Left hindlimb (tissue), 1 donor: ENCODE measurements at regions not wholly inside any gene's neighbourhood (a gene's known extent, or its start where the extent isn't known, plus 50 kb on each side); places are given as distances from the start of the nearest gene placed in this dataset.
"Not testable (repeated sequence)": the region's sequence is repeated elsewhere in the genome, so short reads cannot be mapped to it uniquely, and the experiment has no call there.

Experiments
- DNase-seq: peaks from one replicate; pipeline ENCODE4 v3.0.0-alpha.2; 2018

DNA sequence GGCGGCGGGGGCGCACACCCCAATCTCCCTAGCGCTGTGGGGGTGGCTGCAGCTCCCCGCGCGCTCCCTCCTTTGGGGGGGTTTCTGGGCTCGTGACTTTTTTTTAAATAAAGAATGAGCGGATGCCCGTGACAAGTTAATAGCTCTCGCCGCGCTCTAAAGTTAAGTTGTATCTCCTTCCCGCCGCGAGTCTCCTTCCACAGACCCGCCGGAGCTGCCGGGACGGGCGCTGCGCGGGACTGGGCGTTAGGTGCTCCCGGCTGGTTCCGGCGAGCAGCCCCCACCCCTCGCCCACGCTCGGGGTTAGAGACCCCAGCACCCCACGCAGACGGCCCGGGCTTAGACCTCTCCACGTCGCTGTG, 82.6 kb upstream of the HMGA2 start:
- DNase-seq: no peak

DNA sequence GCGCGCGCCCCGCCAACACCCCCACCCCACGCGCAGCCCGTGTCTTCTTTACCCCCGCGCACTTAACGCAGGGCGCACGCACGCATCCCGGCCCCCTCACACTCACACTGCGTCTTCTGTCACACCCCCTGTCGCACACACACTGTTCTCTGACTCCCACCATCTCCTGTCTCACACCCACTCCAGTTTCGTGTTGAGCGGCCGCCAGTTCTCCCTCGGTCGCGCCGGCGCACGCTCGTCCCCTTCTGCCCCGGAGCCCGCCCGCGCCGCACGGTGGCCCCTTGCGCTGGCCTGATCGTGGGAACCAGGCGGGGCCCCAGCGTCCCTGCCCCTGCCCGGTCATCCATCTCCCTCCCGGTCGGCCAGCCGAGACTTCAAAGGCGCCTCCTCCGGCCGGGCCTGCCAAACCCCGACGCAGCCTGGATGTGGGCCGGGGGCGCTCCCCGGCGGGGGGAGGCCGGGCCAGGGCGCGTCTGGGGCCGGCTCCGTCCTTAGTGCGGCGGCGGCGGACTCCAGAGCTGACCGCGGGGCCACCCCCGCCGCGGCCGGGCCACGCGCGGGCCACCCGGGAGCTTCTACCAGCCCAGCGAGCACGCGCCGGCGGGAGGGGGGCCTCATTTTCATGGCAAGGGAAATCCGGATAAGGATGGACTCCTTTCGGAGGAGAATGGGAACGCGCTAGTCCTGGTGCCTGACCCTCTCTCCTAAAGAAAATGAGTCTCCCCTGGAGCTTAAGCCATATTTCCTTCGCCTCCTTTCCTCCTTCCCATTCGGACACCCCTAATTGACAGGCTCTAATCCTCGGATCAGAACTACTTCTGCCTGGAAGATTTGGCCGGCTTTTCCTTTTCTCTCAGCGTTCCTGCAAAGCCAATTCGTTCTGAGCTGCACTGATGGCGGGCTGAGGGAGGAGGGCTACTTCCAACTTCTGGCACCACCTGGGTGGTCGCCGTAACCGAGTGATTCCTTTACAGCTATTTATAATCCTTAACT, 82.0 kb upstream of the HMGA2 start:
- DNase-seq: peak; percentile 80

DNA sequence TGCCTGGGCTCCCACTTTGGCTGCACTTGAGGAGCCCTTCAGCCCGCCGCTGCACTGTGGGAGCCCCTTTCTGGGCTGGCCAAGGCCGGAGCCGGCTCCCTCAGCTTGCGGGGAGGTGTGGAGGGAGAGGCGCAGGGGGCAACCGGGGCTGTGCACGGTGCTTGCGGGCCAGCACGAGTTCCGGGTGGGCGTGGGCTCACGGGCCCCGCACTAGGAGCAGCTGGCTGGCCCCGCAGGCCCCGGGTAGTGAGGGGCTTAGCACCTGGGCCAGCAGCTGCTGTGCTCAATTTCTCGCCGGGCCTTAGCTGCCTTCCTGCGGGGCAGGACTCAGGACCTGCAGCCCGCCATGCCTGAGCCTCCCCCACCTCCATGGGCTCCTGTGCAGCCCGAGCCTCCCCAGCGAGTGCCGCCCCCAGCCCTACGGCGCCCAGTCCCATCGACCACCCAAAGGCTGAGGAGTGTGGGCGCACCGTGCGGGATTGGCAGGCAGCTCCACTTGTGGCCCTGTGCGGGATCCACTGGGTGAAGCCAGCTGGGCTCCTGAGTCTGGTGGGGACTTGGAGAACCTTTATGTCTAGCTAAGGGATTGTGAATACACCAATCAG, 79.9 kb upstream of the HMGA2 start:
- DNase-seq: not testable (repeated sequence)

DNA sequence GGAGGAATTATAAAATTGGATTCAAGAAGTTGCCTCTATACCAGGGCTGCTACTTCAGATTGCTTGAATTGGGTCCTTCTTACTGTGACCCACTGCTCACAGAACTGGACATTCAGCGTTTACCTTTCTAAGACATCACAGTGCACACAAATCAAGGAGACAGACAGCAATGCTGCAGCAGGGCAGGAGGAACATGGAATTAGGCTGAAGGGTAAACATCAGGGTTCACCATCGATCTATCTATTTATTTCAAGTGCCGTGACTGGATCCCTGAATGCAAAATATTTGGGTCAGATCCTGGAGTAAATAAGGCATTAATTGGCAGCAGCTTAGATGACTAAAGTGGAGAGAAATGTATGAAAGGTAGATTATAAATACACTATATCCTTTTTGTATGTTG, 76.9 kb upstream of the HMGA2 start:
- no peak for DNase-seq

DNA sequence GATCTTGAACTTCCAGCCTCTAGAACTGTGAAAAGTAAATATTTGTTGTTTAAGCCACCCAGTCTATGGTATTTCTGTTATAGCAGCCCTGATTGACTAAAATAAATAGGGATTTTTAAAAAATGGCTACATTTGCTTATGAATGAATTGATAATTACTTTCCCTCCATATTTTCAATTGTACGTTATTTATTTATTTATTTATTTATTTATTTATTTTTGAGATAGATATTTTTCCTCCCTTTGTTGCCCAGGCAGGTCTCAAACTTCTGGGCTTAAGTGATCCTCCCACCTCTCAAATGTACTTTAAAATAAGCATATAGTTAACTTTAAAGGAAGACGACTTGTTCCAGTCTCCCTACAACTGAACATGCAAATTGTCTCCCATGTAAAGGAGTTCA, 76.0 kb upstream of the HMGA2 start:
- no peak for DNase-seq

DNA sequence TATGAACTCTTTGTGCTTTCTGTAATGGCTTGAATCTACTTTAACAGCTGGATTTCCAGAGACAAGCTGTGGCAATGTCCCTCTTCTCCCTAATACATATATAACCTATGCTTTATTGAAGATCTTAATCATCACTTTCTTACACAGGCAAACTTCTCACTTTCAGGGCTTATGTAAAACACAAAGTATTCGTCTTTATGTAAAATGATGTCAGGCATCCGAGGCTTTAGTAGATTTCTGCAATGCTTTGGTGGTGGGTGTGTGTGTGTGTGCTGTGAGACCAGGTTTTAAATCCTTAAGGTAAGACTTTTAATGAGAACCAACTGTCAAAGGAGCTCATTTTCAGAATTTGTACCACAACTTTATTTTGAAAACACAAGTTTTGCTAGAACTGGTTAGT, 70.0 kb upstream of the HMGA2 start:
- DNase-seq: no peak

DNA sequence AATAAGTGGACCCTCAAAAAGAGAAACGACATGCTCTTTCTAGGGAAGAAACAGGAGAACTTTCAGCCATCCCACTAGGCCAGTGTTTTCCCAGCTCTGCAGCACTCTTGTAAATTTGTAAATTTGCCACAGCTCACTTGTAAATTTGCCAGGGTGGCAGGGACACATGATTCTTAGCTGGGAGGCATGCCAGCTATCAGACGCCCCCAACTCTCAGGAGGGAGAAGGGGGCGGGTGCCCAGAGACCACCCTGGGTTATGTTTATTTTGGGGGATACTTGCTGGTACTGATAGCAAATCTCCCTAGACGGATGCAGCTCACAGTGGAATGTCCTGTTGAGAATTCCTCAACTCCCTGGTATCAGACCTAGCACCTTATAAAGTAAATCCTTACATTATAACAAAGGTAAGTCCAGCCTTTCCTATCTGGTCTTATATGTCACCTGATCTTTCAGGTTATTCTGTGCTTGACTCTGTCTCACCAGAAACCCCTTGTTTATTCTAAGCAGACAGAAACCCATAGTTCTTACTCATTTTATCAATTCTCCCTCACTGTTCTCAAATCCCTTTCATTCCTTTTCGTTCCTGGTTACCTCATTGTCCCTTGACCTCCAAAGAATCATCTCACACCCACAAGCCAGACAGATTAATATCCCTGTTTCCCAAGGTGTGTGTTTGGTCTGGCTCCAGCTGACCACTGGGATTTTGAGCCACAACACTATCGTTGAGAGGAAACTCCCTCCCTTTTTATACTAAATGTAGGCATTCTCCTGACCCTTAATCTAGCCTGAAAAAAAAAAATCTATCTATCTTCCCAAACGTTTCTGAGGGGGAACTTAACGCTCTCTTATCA, 69.3 kb upstream of the HMGA2 start:
- DNase-seq: no peak

DNA sequence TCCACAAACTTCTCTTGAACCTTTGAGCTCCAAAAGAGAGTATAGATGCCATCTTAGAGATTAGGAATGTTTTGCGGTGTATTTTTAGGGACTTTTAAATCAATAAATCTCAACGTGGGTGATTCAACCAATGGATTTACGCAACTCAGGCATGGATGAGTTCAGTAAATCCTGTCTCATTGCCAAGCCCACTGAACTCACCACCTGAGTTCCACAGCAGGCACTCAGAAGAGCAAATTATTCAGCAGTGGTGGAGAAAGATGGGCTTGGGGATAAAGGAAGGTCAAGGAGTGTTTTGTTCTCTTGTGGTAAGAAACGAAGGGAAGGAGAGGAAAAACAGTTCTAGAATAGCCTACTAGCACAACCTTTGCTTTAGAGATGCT, 68.7 kb upstream of the HMGA2 start:
- no peak for DNase-seq

DNA sequence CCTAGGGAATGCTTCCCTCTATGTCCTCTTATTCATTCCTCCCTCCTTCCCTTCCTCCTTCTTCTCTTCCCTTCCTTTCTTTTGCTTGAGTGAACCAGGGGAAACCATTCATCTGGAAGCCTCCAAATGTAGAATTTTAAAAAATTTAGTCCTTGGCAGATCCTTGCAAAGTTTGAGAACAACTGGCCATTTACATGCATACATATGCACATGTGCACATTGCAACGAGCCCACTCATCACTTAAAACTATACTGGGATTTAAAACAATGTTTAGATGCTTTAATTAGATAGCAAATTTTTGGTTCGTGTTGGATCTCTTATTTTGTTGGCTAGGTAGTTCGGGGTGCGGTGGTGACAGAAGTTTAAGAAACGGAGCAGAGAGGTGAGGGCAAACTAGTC, 68.0 kb upstream of the HMGA2 start:
- DNase-seq: no peak

DNA sequence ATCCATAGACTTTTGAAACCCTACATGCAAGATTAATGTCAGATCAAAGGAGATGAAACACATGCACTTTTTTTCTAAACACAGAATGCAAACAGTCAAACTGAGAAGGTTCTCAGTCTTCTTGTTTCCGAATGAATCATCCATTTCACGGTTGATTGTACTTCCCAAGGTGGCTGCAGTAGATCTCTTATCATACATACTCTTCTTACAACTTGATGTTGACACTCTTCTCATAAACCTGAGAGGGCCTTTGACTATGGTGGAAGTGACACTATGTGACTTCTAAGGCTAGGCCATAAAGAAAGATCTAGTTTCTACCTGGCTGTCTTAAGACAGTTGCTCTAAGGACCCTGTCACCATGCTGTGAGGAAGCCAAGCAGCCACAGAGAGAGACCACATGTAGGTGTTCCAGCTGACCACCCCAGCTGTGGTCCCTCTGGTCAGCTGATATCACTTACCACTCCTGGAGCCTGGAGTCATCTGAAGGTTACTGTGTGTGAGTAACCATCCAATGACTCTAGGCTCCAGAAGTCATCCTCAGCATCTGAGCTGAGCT, 67.2 kb upstream of the HMGA2 start:
- no peak for DNase-seq

DNA sequence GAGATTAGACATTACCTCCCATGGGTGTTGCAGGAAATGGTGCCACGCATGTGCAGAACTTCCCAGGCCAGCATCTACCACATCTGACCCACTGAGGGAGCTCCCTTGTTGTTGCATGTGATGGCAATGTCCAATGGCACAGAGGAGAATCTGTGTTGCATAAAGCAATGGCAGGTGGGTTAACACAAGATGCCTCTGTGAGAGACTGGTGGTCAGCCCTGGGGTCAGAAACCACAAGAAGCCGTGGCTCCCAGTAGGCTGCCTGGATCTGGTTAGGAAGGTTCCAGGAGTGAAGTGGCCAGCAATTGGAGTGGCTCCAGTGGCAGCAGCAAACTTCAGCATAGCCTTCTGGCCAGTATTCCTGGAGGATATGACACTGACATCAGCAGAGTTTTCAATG, 65.9 kb upstream of the HMGA2 start:
- no peak for DNase-seq

DNA sequence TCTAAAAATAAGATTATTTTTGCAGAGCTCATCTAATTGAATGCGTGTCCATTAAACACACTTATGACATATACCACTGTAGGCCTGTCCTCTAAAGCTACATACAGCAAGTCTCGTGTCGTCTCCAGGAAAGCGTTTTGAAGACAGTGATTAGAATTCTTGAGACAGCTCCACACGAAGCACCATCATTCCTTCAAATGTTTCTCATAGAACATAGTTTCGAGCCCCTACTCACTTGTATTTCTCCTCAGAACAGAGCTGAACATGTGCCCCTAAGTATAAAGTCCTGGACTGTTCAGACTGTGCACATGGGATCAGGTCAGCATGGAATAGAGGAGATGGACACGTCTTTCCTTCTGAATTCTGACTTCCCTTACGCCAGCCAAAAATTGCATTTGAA, 64.5 kb upstream of the HMGA2 start:
- DNase-seq: no peak

DNA sequence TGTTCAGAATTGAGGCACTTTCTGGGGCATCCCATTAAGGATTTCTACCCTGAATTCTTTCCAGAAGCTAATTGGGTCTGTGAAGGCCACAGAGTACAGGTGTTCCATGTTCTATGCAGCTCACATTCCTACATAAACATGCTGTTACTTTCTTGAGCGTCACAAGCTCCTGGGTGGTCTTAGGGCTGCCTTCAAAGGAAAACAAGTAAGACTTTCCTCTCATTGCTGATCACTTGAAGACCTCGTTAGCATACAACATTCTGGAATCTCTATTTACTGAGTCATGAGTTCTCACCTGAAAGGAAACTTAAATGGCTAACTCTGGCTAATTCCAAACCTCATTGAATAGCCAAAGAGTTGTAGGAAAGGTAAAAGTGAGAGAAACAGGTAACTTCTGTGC, 63.0 kb upstream of the HMGA2 start:
- DNase-seq: no peak

DNA sequence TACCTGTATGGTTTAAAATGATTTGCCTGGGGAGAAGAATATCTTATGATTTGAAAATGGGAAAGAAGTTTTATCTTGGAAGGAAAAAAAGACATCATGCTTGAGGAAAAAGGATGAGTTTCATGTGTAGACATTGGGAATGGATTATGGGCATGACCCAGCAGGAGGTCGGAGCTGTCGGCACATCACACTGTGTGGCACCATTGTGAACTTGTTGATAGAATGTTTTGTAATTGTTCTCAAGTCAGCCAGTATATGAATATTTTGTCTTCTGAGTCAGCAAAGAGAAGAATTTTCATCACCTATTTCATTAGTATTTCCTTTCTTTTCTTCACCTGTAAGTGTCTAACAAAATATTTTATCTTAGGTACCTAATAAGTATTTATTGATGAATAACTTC, 60.0 kb upstream of the HMGA2 start:
- no peak for DNase-seq

DNA sequence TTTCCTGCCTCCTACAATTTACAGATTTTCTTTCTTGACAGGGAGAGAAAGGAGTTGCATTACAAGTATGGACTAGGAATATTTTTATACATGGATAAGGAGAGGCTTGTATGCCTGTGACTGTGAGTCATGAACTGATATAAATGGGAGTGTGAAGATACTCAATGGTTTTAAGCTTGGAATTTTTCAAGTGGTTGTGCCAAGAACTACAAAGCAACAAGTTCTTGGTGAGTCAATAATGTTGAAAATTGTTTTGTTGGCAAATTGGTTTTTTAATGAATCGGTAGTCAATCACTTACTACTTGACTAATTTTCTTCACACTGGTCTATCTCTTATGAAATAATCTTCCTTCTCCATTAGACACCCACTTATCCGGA, 58.9 kb upstream of the HMGA2 start:
- no peak for DNase-seq

DNA sequence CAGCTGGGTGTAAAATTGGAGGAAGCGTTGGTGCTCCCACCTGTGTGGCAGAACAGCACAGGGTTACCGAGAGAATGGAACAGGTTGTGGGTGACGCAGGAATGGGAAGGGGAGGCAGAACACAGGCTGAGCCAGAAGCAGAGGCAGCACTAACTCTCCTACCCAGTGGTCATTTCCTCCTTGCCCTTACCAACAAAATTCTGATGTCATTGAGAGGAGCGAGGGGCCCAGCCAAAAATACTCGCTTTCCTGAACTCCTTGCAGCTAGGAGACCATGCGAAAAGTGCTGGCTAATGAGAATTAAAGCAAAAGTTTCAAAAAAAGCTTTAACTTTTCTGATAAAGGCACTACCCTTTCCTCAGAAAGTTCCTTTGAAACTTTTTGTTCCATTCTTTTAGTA, 54.4 kb upstream of the HMGA2 start:
- no peak for DNase-seq
